GM12892 (cell line): ENCODE measurements at regions not wholly inside any gene's neighbourhood (a gene's known extent, or its start where the extent isn't known, plus 50 kb on each side); places are given as distances from the start of the nearest gene placed in this dataset.

Experiments
- POLR2A ChIP-seq: IDR thresholded peaks from 2 replicates; pipeline ENCODE4 v1.6.1; 2011; ENCODE audit warnings: low read depth, low read length, control low read depth
- POLR2AphosphoS5 ChIP-seq: IDR thresholded peaks from 2 replicates; pipeline ENCODE4 v1.6.1; 2011; ENCODE audit warnings: low read depth, low read length, control low read depth
- TAF1 ChIP-seq: IDR thresholded peaks from 2 replicates; pipeline ENCODE4 v1.6.1; 2011; ENCODE audit warnings: low read depth, mild to moderate bottlenecking, control low read depth, low read length, borderline replicate concordance

- TF ChIP-seq POLR2AphosphoS5 (no peak), POLR2A (no peak), TAF1 (no peak)
These were observed 83.3 kb downstream of the ATPSCKMT start for GRCh38 chr5:10166392-10166791.
